HepG2 (cell line): ENCODE measurements at regions not wholly inside any gene's neighbourhood (a gene's known extent, or its start where the extent isn't known, plus 50 kb on each side); places are given as distances from the start of the nearest gene placed in this dataset.

Experiments used
- BHLHE40 ChIP-seq: IDR thresholded peaks from 2 replicates; pipeline ENCODE4 v1.6.1; 2011; ENCODE audit warnings: low read length, improper control_type of control experiment
- CBX5 ChIP-seq: sonication (generic); formaldehyde crosslinking; IDR thresholded peaks from 2 replicates; pipeline ENCODE4 v1.4.0; 2020; ENCODE audit warnings: missing genetic modification reagents, borderline replicate concordance
- EED ChIP-seq: sonication (generic); formaldehyde crosslinking; IDR thresholded peaks from 2 replicates; pipeline ENCODE4 v1.5.0; 2020; ENCODE audit warnings: mild to moderate bottlenecking, missing genetic modification reagents
- ETV5 ChIP-seq: IDR thresholded peaks from 2 replicates; pipeline ENCODE4 v1.6.1; 2018; ENCODE audit warnings: missing biosample characterization, missing genetic modification reagents, inconsistent platforms, borderline replicate concordance
- HIVEP1 ChIP-seq: sonication (generic); formaldehyde crosslinking; IDR thresholded peaks from 2 replicates; pipeline ENCODE4 v1.4.0; 2020; ENCODE audit warnings: mild to moderate bottlenecking, missing genetic modification reagents
- HNF4A ChIP-seq: sonication (generic); formaldehyde crosslinking; IDR thresholded peaks from 2 replicates; pipeline ENCODE4 v1.4.0; 2020; ENCODE audit warnings: missing genetic modification reagents
- IRX3 ChIP-seq: sonication (generic); formaldehyde crosslinking; IDR thresholded peaks from 2 replicates; pipeline ENCODE4 v1.8.1; 2023; ENCODE audit warnings: mild to moderate bottlenecking, low read depth, missing genetic modification reagents, borderline replicate concordance
- NFIB ChIP-seq: sonication (generic); formaldehyde crosslinking; IDR thresholded peaks from 2 replicates; pipeline ENCODE4 v1.9.0; 2021; ENCODE audit warnings: missing genetic modification reagents, mild to moderate bottlenecking, borderline replicate concordance
- SMAD3 ChIP-seq: sonication (generic); formaldehyde crosslinking; IDR thresholded peaks from 2 replicates; pipeline ENCODE4 v1.4.0; 2020; ENCODE audit warnings: missing genetic modification reagents
- SRSF1 ChIP-seq: fragments of 200-400 bp; formaldehyde crosslinking; optimal IDR thresholded peaks from 2 replicates; pipeline ENCODE3; 2017; ENCODE audit warnings: mild to moderate bottlenecking, low read depth, low read length, moderate library complexity
- XRCC5 ChIP-seq: fragments of 200-400 bp; formaldehyde crosslinking; optimal IDR thresholded peaks from 2 replicates; pipeline ENCODE3; 2017; ENCODE audit warnings: mild to moderate bottlenecking, low read length
- ZFP36L1 ChIP-seq: sonication (generic); formaldehyde crosslinking; IDR thresholded peaks from 2 replicates; pipeline ENCODE4 v1.8.0; 2022; ENCODE audit warnings: mild to moderate bottlenecking, missing genetic modification reagents, moderate library complexity
- ZNF496 ChIP-seq: sonication (generic); formaldehyde crosslinking; IDR thresholded peaks from 2 replicates; pipeline ENCODE4 v1.8.1; 2023; ENCODE audit warnings: mild to moderate bottlenecking, moderate library complexity, missing genetic modification reagents; ENCODE audit not compliant: insufficient replicate concordance
- ZNF547 ChIP-seq: sonication (generic); formaldehyde crosslinking; IDR thresholded peaks from 2 replicates; pipeline ENCODE4 v1.5.1; 2020; ENCODE audit warnings: mild to moderate bottlenecking, missing genetic modification reagents
- ZNF556 ChIP-seq: sonication (generic); formaldehyde crosslinking; IDR thresholded peaks from 2 replicates; pipeline ENCODE4 v1.4.0; 2020; ENCODE audit warnings: mild to moderate bottlenecking, missing genetic modification reagents, borderline replicate concordance
- ZNF616 ChIP-seq: sonication (generic); formaldehyde crosslinking; IDR thresholded peaks from 2 replicates; pipeline ENCODE4 v1.5.0; 2020; ENCODE audit warnings: low read depth, mild to moderate bottlenecking, missing genetic modification reagents
- ZNF777 ChIP-seq: sonication (generic); formaldehyde crosslinking; IDR thresholded peaks from 2 replicates; pipeline ENCODE4 v1.4.0; 2020; ENCODE audit warnings: missing genetic modification reagents
- ZSCAN25 ChIP-seq: sonication (generic); formaldehyde crosslinking; IDR thresholded peaks from 2 replicates; pipeline ENCODE4 v1.8.0; 2022; ENCODE audit warnings: mild to moderate bottlenecking, missing genetic modification reagents
- ZSCAN29 ChIP-seq: sonication (generic); formaldehyde crosslinking; conservative IDR thresholded peaks from 2 replicates; pipeline ENCODE4 v1.4.0; 2020; ENCODE audit warnings: mild to moderate bottlenecking, missing genetic modification reagents
- TF ChIP-seq, protein P1 (sequence below): sonication (generic); formaldehyde crosslinking; IDR thresholded peaks from 2 replicates; pipeline ENCODE4 v1.4.0; 2020; ENCODE audit warnings: mild to moderate bottlenecking, low read depth, missing genetic modification reagents
- TF ChIP-seq, protein P2 (sequence below): sonication (generic); formaldehyde crosslinking; conservative IDR thresholded peaks from 2 replicates; pipeline ENCODE4 v1.4.0; 2020; ENCODE audit warnings: mild to moderate bottlenecking, missing genetic modification reagents, moderate library complexity
- TF ChIP-seq, protein P3 (sequence below): IDR thresholded peaks from 2 replicates; pipeline ENCODE4 v1.6.1; 2016; ENCODE audit warnings: missing compliant biosample characterization, missing genetic modification reagents, borderline replicate concordance
- TF ChIP-seq, protein P4 (sequence below): sonication (generic); formaldehyde crosslinking; IDR thresholded peaks from 2 replicates; pipeline ENCODE4 v1.4.0; 2020; ENCODE audit warnings: low read depth, mild to moderate bottlenecking, missing genetic modification reagents

DNA sequence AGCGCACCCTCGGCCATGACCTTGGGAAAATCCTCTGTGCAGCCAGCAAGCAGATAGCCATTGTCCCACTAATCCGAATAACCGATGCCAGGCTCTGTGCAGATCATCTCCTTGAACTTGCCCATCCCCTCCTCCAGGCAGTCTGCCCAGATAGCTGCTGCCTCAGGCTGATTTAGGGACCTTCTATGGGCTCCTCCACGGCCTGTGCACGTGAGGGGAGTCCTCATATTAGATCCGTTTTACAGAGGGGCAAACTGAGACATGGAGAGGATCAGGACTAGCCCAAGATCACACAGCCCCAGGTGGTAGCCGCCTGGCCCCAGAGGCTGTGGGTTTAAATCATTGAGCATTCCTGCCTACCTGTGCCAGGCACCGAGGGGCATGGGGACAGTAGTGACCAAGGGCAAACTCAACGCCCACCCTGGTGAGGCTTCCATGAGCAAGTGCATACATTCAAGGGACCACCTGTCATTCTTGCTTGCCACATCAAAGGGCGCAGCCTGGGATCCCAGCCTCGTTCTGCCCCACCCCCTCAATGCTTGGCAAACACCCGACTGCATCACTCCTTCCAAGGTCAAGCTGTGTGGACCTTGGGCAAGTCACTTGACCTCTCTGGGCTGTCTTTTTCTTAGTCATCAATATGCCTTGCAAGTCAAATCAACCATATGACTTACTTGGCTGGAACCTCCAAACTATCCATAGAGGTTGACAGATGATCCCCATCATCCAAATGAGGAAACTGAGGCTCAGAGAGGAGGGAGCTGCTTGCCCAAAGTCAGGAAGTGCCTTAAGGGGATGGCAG, 131.6 kb downstream of the MN1 start (continued):
- no peak for TF ChIP-seq ZNF496
- peak; percentile 67; the same call in 1 of the 2 replicates for TF ChIP-seq ZFP36L1
- no peak for TF ChIP-seq ZNF616 (CRISPR knock-in tag)
- TF ChIP-seq ETV5 (CRISPR knock-in tag): no peak
- TF ChIP-seq XRCC5: peak; percentile 46
- TF ChIP-seq SRSF1: no peak
- TF ChIP-seq HNF4A (CRISPR knock-in tag): peak; percentile 55
- no peak; the same call in 1 of the 2 replicates for TF ChIP-seq ZSCAN25 (CRISPR knock-in tag)
- TF ChIP-seq ZSCAN29 (CRISPR knock-in tag): 0 out of 2 replicates have a peak, but pooled peaks have one; percentile 14
- TF ChIP-seq HIVEP1: no peak; the same call in 1 of the 2 replicates
- TF ChIP-seq EED (CRISPR knock-in tag): 0 out of 2 replicates have a peak, but pooled peaks have one; percentile 35
- no peak for TF ChIP-seq IRX3 (CRISPR knock-in tag)
- peak; percentile 17; the same call in 1 of the 2 replicates for TF ChIP-seq BHLHE40
- no peak for TF ChIP-seq ZNF777 (CRISPR knock-in tag)
- no peak for TF ChIP-seq SMAD3
- no peak for TF ChIP-seq NFIB (CRISPR knock-in tag)
- TF ChIP-seq CBX5 (CRISPR knock-in tag): no peak; the same call in 1 of the 2 replicates
- TF ChIP-seq, protein P1, sequence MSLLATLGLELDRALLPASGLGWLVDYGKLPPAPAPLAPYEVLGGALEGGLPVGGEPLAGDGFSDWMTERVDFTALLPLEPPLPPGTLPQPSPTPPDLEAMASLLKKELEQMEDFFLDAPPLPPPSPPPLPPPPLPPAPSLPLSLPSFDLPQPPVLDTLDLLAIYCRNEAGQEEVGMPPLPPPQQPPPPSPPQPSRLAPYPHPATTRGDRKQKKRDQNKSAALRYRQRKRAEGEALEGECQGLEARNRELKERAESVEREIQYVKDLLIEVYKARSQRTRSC (CRISPR knock-in tag): no peak
- no peak for TF ChIP-seq ZNF556
- TF ChIP-seq, protein P2, sequence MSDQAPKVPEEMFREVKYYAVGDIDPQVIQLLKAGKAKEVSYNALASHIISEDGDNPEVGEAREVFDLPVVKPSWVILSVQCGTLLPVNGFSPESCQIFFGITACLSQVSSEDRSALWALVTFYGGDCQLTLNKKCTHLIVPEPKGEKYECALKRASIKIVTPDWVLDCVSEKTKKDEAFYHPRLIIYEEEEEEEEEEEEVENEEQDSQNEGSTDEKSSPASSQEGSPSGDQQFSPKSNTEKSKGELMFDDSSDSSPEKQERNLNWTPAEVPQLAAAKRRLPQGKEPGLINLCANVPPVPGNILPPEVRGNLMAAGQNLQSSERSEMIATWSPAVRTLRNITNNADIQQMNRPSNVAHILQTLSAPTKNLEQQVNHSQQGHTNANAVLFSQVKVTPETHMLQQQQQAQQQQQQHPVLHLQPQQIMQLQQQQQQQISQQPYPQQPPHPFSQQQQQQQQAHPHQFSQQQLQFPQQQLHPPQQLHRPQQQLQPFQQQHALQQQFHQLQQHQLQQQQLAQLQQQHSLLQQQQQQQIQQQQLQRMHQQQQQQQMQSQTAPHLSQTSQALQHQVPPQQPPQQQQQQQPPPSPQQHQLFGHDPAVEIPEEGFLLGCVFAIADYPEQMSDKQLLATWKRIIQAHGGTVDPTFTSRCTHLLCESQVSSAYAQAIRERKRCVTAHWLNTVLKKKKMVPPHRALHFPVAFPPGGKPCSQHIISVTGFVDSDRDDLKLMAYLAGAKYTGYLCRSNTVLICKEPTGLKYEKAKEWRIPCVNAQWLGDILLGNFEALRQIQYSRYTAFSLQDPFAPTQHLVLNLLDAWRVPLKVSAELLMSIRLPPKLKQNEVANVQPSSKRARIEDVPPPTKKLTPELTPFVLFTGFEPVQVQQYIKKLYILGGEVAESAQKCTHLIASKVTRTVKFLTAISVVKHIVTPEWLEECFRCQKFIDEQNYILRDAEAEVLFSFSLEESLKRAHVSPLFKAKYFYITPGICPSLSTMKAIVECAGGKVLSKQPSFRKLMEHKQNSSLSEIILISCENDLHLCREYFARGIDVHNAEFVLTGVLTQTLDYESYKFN: no peak
- TF ChIP-seq, protein P3, sequence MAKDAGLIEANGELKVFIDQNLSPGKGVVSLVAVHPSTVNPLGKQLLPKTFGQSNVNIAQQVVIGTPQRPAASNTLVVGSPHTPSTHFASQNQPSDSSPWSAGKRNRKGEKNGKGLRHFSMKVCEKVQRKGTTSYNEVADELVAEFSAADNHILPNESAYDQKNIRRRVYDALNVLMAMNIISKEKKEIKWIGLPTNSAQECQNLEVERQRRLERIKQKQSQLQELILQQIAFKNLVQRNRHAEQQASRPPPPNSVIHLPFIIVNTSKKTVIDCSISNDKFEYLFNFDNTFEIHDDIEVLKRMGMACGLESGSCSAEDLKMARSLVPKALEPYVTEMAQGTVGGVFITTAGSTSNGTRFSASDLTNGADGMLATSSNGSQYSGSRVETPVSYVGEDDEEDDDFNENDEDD (CRISPR knock-in tag): peak; percentile 8; the same call in 1 of the 2 replicates
- TF ChIP-seq ZNF547: no peak
- TF ChIP-seq, protein P4, sequence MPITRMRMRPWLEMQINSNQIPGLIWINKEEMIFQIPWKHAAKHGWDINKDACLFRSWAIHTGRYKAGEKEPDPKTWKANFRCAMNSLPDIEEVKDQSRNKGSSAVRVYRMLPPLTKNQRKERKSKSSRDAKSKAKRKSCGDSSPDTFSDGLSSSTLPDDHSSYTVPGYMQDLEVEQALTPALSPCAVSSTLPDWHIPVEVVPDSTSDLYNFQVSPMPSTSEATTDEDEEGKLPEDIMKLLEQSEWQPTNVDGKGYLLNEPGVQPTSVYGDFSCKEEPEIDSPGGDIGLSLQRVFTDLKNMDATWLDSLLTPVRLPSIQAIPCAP (CRISPR knock-in tag): no peak
